ENCODE measurements at regions not wholly inside any gene's neighbourhood (a gene's known extent, or its start where the extent isn't known, plus 50 kb on each side); places are given as distances from the start of the nearest gene placed in this dataset.

- Histone ChIP-seq H4K8ac (ENCODE audit: low read depth in 2 of 2, low read length in 2 of 2) (no peak overlapping the region), H2BK20ac (ENCODE audit: low read depth, low read length) (no peak overlapping the region), H4K5ac (ENCODE audit: low read depth, low read length) (no peak overlapping the region), H3K4ac (ENCODE audit: low read depth, low read length) (no peak overlapping the region), H2AK9ac (replicated peaks; ENCODE audit: low read depth, low read length, poor library complexity) (no peak overlapping the region), H2BK5ac (ENCODE audit: low read depth, low read length, poor library complexity, severe bottlenecking) (no peak overlapping the region), H3K56ac (ENCODE audit: extremely low read depth, insufficient read depth, low read length) (no peak overlapping the region), H3K23ac (ENCODE audit: low read depth, low read length) (no peak overlapping the region), H2AK5ac (ENCODE audit: low read depth, low read length) (no peak overlapping the region), H3K18ac (ENCODE audit: low read depth, low read length) (no peak overlapping the region), H3K27me3 (ENCODE audit: control insufficient read depth, insufficient read depth, low read length) (no peaks in the 10 kb centered on the region), H2BK15ac (ENCODE audit: low read depth, low read length) (no peak overlapping the region), H3K36me3 (ENCODE audit: control insufficient read depth, insufficient read depth, low read length) (no peaks in the 10 kb centered on the region), H4K20me1 (ENCODE audit: insufficient read depth, low read length) (no peaks in the 10 kb centered on the region), H3K27ac (ENCODE audit: insufficient read depth, low read length) (no peak overlapping the region), H4K91ac (ENCODE audit: insufficient read depth, low read depth, low read length) (no peak overlapping the region), H3K9ac (ENCODE audit: low read depth, low read length) (no peak overlapping the region), H3K14ac (replicated peaks; ENCODE audit: low read depth, low read length) (no peak overlapping the region), H3K4me1 (ENCODE audit: control insufficient read depth, insufficient read depth, low read length) (no peaks in the 10 kb centered on the region), H2BK120ac (ENCODE audit: low read depth, low read length) (no peak overlapping the region), H3K9me1 (ENCODE audit: insufficient read depth, low read length) (no peaks in the 10 kb centered on the region), H2AFZ (replicated peaks; ENCODE audit: low read length, poor library complexity) (no peak overlapping the region), H3K4me2 (ENCODE audit: low read depth, low read length) (no peak overlapping the region), H3K9me3 (ENCODE audit: control insufficient read depth, insufficient read depth, low read length) (peaks cover 5% of the 10 kb centered on the region; the same call in 1 of the 2 replicates), H3K4me3 (ENCODE audit: insufficient read depth, low read depth, low read length) (no peak overlapping the region), H3K79me1 (ENCODE audit: low read depth in 1 of 2, low read length in 2 of 2) (no peaks in the 10 kb centered on the region)
- no peak for ATAC-seq (ENCODE audit: low read depth)
- dilution Hi-C loops (cut with HindIII; ENCODE audit: low sequenced_read_pairs, unreplicated experiment) = no loop called here
- ChIA-PET CTCF (no interaction called here), POLR2A (ENCODE audit: unreplicated experiment) (no interaction called here)
- in situ Hi-C loops (cut with MboI; ENCODE audit: low sequenced_read_pairs) = no loop called here
- no TSS peak for BruUV-seq (replicated peaks)
- TF ChIP-seq USF2 (IDR thresholded peaks at IDR 0.05; ENCODE audit: low read depth, low read length) (no peak), SMC3 (IDR thresholded peaks at IDR 0.05; ENCODE audit: low read depth, low read length) (no peak), NFE2L2 (IDR thresholded peaks at IDR 0.05; ENCODE audit: low read depth, low read length) (no peak), CEBPB (IDR thresholded peaks at IDR 0.05; ENCODE audit: low read depth, low read length) (no peak), ELK1 (IDR thresholded peaks at IDR 0.05; ENCODE audit: borderline replicate concordance, low read depth, low read length) (no peak), BHLHE40 (IDR thresholded peaks at IDR 0.05; ENCODE audit: low read depth, low read length) (no peak), MAZ (IDR thresholded peaks at IDR 0.05; ENCODE audit: borderline replicate concordance, low read depth, low read length) (no peak), FOS (IDR thresholded peaks at IDR 0.05; ENCODE audit: low read depth, low read length) (no peak), CTCF (conservative IDR thresholded peaks at IDR 0.05; ENCODE audit: low read depth, low read length) (no peak), MAFK (IDR thresholded peaks at IDR 0.05; ENCODE audit: low read depth, low read length) (no peak), RAD21 (IDR thresholded peaks at IDR 0.05; ENCODE audit: low read length) (no peak), RFX5 (IDR thresholded peaks at IDR 0.05; ENCODE audit: low read depth, low read length) (no peak), CHD1 (IDR thresholded peaks at IDR 0.05; ENCODE audit: low read depth, low read length) (no peak), POLR2A (IDR thresholded peaks at IDR 0.05; ENCODE audit: low read depth, low read length) (no peak), MXI1 (IDR thresholded peaks at IDR 0.05; ENCODE audit: borderline replicate concordance, low read depth, low read length) (no peak), RCOR1 (IDR thresholded peaks at IDR 0.05; ENCODE audit: insufficient replicate concordance, low read length) (no peak)
- DNase-seq = no peak
- no CpG with 5 or more reads among the region's 1 CpG for WGBS, 2 experiments (ENCODE audit: extremely low coverage in 2 of 2, insufficient read length in 1 of 2)
- intact Hi-C loops (cut with micrococcal nuclease) = no loop called here
Observed at GRCh38 chr11:91859666-91860065, 365.0 kb upstream of the FAT3 start.

All from IMR-90 (cell line).